GM21360 (cell line): ENCODE measurements at regions not wholly inside any gene's neighbourhood (a gene's known extent, or its start where the extent isn't known, plus 50 kb on each side); places are given as distances from the start of the nearest gene placed in this dataset.

ENCODE experiments used
- ATAC-seq: cut with Tn5 transposase; IDR thresholded peaks from one replicate; pipeline ENCODE4 v1.9.1; 2021; ENCODE audit warnings: mild to moderate bottlenecking, moderate library complexity; ENCODE audit not compliant: unreplicated experiment

DNA sequence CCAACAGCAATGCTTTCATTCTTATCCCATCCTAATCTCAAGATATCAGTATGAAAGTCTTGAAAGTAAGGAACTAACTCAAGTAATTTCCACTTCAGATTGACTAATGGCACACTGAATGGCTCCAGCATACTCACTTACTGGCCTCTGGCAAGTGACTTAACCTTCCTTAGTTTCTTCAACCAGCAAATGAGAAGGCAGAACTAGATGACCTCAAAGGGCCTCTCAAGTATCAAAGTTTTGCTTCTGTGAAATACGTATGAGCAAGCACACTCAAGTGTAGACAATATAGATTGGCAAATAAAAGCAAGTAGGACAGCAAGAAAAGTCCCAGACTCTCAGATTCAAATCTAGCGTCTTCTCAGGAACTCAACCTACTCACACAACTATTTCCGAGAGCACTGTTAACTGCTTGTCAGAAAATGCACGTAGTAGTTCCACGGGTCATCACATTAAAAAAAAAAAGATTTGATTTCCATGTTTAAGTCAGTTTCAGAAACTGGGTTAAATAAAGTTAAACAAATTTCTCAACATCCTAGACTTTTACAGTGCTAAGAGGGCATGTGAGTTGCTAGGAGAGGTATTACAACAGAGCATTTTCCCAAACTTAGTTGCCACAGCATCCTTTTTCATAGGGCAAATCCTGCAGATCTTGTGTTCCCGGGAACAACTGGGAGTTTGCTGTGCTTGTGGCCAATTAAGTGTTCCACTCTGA lies 276.9 kb upstream of the KLF14 start:
- no peak for ATAC-seq

DNA sequence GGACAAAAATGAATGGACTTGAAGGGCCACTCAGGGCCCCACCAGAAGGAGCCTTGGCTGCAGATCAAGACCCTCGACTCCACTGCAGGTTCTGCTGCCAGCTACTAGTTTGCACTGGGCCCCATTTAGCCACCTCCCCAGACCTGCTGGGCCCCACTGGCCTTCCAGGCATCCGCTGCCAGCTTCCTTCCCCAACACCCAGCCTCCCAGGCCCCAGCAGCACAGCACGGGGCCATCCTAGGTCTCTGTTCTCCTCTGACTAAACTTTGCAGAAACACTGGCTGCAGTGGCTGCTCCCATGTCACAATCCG lies 277.4 kb upstream of the KLF14 start:
- no peak for ATAC-seq

DNA sequence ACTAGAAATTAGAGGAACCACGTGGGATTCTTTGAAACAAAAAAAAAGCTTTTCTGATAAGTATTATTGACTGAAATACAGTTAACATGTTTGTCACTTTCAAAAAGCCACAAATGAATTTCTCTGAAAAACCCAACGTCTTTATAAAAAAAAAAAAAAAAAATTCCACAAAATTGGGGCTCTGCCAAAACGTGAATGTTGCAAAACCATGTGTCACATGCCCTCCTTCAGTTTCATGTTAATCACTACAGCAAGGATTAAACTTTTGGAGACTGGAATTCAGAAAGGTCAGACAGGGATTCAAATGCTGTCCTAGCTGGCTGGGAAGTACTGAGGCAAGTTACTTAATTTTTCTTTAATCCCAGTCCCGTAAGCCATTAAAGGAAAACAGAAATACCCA lies 278.0 kb upstream of the KLF14 start:
- ATAC-seq, result no peak

DNA sequence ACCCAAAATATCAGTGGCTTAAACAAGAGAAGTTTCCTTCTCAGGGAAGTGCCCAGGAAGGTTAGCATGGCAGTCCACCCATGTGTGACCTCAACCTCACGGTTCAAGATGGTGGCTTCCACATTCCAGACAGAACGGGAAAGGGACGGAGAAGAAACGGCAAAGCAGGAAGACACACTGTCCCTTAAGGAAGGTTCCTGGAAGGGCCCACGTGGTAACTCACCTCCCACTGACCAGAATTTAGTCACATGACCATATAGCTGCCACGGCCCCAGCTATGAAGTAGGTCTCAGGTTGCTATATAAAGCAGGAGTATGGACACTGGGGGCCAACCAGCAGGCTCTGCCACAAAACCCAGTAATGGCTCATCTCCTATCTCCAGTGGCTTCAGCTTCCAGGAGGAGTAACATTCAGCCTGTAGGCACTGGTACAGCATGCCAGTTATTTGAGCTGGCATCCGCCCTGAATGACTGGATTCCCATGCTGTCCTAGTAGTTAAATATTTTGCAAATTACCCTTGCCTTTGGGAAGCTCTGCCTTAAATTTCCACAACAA lies 278.5 kb upstream of the KLF14 start:
- ATAC-seq, result no peak

DNA sequence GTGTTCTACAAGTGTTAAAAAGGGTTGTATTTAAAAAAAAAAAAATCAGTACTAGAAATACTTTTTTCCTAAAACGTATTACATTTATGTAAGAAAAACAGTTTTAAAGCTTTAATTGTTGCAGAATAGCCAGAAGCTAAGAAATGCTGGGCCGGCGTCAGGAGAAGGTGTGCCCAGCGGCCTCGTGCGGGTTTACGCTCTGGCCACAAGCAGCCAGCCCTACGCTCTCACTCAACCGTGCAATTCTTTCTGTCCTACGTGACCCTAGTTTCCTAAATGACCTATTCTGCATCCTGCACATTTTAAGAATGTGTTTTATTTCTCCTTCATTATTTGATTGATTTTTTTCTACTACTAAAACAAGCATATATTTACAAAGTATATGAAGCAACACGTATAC lies 279.7 kb upstream of the KLF14 start:
- ATAC-seq, result no peak

DNA sequence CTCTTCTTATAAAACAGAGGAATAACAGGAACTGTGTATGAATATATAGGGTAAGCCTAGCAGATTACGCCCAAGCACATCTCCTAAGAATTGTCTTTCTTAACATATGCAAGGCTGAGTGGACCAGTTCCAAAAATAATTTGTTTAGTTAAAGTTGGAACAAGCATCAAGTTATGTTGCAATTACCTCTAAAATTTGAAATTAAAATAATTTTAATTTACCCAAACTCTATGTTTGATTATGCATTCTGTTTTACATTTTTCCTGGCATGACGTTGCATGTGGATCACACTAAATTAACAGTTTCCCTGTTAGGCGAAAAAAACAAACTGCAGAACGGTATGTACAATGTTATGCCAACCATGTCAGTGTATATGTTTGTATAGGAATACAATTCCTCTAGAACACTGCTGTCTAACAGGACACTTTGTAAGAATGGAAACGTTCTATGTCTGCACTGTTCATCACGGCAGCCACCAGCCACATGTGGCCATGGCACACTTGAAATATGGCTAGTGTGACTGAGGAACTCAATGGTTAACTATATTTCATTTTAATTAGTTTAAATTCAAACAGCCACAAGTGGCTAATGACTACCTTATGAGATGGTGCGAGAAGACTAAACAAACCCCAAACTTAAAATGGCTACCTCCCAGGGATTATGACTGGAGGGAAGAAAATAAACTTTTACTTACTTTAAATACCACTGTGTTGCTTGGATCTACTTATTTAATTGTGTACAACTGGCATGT lies 281.1 kb upstream of the KLF14 start:
- ATAC-seq, result no peak

DNA sequence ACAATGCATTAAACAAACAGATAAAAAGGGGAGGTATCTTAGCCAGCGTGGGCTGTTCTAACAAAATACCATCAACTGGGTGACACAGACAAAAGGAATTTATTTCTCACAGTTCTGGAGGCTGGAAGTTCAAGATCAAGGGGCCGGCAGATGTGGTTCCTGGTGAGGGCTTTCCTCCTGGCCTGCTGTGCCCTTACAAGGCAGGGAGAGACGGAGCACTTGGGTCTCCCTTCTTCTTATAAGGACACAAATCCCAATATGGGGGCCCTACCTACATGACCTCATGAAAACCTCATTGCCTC lies 281.6 kb upstream of the KLF14 start:
- no peak for ATAC-seq

DNA sequence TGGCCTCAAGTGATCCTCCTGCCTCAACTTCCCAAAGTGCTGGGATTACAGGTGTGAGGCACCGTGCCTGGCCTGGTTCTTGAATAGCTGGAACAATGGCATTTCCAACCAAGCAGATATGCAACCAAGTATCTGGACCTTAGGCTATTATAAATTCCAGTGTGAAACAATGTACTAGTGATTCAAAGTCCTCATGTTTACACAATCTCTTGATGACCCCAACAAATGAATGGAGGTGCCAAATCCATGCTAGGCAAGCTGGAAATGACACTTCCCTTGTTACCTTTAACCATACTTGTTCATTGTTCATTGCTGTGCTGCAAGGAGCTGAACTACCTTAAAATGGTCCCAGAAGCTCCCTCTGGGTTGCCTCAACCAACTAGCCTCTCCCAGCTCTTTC lies 282.2 kb upstream of the KLF14 start:
- ATAC-seq, result no peak

DNA sequence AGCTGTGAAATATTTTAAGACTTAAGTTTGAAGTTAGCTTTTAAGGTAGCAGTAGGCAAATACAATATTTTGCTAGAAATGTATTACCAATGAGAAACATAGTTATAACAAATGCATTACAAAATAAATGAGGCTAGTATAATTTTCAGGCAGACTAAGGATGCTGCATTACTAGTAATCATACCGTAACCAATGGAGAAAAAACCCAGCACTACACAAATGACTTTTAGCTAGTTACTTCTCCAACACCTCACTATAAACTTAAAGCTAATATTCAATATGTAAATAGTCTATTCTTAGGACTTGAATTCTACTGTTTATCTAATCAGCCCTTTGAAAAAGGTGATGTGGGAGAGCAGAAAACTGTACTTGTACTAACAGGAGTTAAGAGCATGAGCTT lies 285.3 kb upstream of the KLF14 start:
- no peak for ATAC-seq

DNA sequence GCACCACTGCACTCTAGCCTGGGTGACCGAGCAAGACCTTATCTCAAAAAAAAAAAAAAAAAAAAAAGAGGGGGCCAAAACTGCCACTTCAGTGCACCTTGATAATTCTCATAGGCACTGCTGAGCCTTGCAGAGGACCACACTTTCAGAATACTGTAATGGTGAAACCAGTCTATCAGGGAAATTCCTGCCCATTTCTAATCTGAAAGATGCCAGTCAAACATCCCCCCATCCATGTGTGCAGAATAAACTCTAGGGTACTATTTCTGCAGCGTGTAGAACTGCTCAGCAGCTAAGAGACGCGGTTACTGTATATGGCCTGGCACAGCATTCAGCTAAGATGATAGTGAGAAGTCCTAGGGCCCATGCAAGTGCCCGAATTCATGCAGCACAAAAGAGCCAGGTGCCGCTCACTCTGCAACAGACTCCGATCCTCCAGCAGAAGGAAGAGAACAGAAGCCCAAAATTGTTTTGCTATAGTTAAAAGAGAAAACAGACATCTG lies 286.8 kb upstream of the KLF14 start:
- ATAC-seq, result no peak

DNA sequence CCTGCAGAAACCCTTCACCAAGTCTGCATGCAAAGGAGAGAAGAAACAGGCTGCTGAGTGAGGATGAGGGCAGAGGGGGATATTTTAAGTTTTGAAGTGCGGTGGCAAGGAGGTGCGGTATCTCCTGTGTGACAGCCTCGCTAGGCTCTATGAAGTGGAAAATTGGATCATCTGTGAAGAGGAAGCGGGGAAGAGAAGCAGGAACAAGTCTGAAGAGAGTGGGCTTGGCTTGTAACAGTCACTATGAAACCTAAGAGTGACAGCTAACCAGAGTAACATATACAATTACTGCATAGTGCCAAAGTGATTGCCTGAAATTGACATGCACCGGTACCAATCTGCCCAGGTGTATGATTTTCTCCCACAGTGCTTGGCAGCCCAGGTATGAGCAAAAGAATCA lies 287.5 kb upstream of the KLF14 start:
- ATAC-seq, result no peak

DNA sequence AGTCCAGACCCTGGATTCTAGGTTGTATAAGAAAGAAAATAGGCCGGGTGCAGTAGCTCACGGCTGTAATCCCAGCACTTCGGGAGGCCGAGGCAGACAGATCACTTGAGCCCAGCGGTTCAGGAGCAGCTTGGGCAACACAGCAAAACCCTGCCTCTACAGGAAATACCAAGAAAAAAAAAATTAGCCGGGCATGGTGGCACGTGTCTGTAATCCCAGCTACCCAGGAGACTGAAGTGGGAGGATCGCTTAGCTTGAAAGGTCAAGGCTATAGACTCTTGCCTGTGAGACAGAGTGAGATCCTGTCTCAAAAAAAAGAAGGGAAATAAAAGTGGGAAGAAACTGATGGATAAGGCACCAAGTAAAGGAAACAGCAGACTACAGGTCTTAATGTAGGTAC lies 287.9 kb upstream of the KLF14 start:
- no peak for ATAC-seq

DNA sequence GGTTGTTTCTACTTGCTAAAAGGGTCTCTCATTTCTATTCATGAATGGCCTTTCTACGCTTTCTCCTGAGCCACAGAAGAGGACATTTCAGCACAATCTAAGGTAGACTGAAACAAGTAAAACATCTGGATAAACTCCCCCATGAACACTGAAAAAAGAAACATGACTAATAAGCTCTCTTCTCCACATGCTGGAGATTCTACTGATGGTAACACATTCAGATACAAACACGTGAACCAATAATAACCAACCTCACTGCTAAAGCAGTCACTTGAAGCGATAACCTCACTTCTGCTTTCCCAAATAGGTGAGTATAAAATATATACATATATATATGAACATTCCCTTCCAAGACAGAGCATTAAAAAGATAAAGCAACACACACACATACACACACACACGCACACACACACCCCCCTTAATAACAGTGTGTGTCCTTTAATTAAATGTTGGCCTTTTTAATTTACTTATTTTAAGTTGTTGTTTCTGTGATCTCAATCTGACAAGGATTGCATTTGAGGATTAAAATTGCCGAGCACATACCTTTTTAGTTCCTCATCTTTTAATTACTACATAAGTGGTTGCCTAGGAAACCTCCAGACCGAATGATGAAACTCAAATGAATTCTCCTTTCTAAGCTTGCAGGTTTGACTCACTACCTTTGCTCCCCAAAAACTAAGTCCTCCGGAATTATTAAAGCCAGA lies 292.4 kb upstream of the KLF14 start:
- ATAC-seq, result no peak

DNA sequence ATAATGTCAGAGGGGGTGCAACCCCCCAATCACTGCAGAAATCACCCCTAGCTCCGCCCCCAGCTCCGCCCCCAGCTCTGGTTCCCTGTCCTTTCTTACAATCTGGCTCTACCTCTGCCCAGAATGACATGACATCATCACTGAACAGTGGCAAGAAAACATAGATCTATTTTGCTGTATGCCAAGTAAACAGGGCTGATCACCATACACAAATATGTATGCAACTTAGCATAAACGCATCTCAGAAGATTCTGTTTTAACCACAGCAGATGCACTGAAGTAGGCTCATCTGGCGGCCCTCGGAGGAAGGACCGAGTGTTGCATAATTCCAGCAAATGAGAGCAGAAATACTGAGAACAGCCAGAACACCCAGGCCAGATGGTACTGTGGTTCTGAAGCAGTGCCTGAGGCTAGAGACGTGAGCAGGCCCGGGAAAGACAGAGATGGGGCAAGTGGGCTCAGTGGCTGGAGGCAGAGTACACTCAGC lies 293.3 kb upstream of the KLF14 start:
- no peak for ATAC-seq

DNA sequence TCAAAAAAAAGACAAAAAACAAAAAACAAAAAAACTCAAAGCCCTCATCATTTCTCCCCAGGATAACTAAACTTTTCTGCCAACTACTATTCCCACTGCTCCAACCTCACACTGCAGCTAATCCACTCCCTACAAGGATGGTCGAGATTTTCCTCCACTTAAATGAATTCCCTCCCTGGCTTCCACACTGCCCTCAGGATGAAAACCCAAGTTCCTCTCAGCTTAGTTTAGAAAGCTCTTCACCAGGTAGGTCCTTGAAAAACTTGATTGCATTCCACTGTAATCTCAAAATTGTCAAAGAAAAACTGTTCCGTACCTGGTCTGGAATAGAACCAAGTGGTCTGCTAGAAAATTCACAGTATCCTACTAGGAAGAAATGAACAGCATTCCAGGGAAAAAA lies 294.3 kb upstream of the KLF14 start:
- ATAC-seq, result no peak

DNA sequence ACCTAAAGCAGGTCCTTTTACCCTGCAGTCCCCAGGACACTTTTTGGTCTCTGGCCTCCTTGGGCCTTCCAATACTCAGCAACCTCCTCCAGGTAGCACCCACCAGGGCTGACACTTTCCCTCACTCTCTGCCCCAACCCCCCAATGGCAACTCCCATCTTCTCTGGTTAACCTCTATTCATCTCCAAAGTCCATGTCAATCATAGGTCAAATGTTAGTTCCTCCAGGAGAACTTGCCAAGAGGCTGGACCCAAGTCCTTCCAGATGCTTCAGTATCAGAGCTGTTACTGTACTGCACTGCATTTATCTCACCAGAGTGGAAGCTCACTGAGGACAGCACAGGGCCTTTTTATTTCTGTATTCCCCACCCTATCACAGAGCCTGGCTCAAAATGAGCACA lies 295.0 kb upstream of the KLF14 start:
- ATAC-seq, result no peak

DNA sequence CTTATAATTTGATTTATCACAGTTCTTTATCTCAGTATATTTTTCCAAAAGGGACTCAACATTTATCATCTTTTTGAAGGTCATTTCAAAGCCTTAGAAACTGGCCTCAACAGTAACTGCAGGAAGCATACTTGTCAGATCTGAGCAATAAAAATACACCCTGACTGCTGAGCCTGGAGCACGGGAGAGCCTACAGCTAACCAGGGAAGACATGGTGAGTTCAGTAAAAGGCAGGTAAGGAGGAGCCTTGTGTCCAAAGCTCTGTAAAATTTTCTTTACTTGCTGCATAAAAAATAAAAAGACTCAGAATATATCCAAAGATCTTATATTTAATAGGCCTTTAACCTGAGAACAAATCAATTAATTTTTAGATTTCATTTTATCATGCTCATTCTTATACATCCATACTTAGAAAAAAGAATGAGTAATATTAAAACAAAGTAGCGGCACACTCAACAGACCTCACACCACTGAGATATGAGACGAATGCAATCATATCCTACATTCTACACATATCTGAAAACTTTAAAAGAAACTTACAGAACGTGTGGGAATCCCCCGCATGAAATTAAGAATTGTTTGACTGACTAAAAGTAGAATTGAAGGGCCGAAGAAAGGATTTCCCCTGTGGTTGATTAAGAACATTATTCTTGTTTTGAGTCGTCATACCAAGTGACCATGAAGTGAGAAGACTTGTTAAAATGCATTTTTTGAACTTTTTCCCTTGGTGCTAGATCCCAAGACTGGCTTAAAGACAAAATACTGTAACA lies 296.4 kb upstream of the MKLN1 start:
- peak; percentile 59 for ATAC-seq

DNA sequence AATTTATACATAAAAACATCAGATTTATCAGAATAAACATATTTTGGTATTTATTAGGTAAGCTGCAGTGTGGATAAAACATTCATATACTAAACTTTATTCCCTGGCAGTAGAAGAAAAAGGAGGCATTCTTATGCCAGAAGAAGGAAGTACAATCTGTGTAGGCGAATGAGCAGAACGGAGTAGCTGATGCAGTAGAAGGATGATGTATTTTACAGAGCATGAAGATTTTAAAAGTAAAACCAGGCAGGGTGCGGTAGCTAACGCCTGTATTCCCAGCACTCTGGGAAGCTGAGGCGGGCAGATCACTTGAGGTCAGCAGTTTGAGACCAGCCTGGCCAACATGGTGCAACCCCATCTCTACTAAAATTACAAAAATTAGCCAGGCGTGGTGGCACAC lies 294.9 kb upstream of the MKLN1 start:
- ATAC-seq, result no peak

DNA sequence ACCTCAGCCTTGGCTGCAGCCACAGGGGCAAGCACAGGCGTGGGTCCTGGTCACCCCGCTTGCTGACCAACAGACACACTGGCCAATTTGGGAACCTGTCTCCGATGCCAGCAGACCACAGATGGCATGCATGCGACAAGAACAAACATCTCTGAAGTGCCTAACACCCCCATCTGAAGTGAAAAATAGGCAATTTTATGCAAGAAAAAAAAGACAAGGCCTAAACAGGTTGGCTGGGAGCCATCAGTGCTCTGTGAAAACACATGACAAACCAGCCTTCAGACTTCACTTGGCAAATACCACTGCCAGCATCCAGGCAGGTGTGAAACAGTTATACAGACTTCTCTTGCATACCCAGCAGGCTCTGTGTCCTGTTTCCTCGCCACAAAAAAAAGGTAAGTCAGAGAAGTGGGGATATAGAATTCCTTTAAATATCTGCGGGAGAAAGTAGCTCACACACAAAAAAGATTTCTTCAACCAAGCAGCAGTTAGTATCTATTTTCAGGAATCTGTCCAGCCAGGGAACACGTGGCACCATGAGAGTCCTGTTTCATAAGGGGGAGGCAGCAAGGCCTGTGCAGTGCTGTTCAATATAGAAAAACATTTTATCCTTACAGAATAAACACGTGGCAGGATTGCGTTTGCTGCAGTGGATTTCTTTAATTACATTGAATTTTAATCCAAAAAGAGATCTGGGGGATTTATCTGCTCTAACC lies 293.4 kb upstream of the MKLN1 start:
- no peak for ATAC-seq

DNA sequence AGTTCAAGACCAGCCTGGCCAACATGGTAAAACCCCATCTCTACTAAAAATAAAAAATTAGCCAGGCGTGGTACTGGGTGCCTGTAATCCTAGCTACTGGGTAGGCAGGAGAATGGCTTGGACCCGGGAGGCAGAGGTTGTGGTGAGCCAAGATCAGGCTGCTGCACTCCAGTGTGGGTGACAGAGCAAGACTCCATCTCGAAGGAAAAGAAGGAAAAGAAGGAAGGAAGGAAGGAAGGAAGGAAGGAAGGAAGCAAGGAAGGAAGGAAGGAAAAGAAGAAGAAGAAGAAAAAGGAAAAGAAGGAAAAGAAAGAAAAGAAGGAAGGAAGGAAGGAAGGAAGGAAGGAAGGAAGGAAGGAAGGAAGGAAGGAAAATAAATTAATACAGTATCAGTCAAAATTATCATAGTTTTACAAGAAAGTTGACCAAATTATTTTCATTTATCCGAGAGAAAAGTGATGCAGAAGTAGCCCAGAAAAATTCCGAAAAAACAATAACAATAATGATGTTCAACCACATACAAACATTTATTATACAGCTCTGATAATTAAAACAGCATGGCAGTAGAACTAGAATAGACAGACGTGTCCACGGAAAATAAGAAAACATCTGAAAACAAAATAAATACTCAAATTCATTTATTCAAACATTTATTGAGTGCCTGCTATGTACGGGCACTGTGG lies 292.4 kb upstream of the MKLN1 start:
- ATAC-seq, result no peak
